ENCODE measurements at regions not wholly inside any gene's neighbourhood (a gene's known extent, or its start where the extent isn't known, plus 50 kb on each side); places are given as distances from the start of the nearest gene placed in this dataset.

GRCh38 chr18:1232867-1233266 is 328.2 kb downstream of the ADCYAP1 start:
- TF ChIP-seq, protein P1, sequence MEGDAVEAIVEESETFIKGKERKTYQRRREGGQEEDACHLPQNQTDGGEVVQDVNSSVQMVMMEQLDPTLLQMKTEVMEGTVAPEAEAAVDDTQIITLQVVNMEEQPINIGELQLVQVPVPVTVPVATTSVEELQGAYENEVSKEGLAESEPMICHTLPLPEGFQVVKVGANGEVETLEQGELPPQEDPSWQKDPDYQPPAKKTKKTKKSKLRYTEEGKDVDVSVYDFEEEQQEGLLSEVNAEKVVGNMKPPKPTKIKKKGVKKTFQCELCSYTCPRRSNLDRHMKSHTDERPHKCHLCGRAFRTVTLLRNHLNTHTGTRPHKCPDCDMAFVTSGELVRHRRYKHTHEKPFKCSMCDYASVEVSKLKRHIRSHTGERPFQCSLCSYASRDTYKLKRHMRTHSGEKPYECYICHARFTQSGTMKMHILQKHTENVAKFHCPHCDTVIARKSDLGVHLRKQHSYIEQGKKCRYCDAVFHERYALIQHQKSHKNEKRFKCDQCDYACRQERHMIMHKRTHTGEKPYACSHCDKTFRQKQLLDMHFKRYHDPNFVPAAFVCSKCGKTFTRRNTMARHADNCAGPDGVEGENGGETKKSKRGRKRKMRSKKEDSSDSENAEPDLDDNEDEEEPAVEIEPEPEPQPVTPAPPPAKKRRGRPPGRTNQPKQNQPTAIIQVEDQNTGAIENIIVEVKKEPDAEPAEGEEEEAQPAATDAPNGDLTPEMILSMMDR (IDR thresholded peaks at IDR 0.05; ENCODE audit: borderline replicate concordance, control extremely low read depth, extremely low read depth, insufficient read depth, missing control alignments), result no peak
- no peak for DNase-seq (ENCODE audit: low spot score)
- in situ Hi-C loops (cut with MboI; ENCODE audit: low sequenced_read_pairs, unreplicated experiment), result no loop called here

- in situ Hi-C loops (cut with MboI; ENCODE audit: low sequenced_read_pairs, unreplicated experiment), result no loop called here
- no peak for DNase-seq (ENCODE audit: low spot score)
Observed at GRCh38 chr18:1240701-1241100, 336.0 kb downstream of the ADCYAP1 start.

DNA sequence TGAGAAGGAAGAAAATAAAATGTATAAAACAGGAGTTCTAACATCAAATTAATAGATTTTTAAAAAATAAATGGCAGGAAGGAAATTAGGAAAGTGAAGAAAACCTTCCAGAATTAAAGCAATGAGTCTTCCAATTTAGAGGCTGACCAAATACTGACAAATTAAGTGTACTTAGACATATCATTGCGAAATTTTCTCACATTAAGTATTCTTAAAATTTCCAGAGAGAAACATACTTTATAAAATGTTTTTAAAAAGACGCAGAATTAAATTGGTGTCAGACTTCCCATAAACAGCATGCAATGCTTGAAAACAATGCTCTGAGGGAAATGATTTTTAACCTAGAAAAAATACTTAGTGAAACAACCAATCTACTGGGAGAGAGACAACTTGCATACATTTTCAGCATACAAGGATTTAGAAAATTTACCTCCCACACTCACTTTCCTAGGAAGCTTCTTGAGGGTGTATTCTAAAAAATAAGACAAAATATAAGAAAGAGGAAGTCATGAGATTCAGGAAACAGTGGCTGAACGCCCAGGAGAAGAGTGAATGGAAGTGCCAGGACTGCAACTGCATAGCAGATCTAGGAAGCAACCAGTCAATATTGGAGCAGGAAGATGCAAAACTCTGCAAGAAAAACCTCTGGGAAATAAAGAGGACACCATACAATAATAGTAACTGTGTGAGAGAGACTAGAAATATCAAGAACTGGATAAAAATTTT is 339.9 kb downstream of the ADCYAP1 start:
- in situ Hi-C loops (cut with MboI; ENCODE audit: low sequenced_read_pairs, unreplicated experiment), result no loop called here
- TF ChIP-seq, protein P1 (IDR thresholded peaks at IDR 0.05; ENCODE audit: borderline replicate concordance, control extremely low read depth, extremely low read depth, insufficient read depth, missing control alignments), result no peak
- no peak for DNase-seq (ENCODE audit: low spot score)

More at GRCh38 chr18:1240701-1241100, 336.0 kb downstream of the ADCYAP1 start:
- TF ChIP-seq, protein P1 (IDR thresholded peaks at IDR 0.05; ENCODE audit: borderline replicate concordance, control extremely low read depth, extremely low read depth, insufficient read depth, missing control alignments), result no peak

- TF ChIP-seq, protein P1 (IDR thresholded peaks at IDR 0.05; ENCODE audit: borderline replicate concordance, control extremely low read depth, extremely low read depth, insufficient read depth, missing control alignments), result no peak
- in situ Hi-C loops (cut with MboI; ENCODE audit: low sequenced_read_pairs, unreplicated experiment), result no loop called here
- DNase-seq (ENCODE audit: low spot score), result no peak
Observed at GRCh38 chr18:1246827-1247226, 342.2 kb downstream of the ADCYAP1 start.

DNA sequence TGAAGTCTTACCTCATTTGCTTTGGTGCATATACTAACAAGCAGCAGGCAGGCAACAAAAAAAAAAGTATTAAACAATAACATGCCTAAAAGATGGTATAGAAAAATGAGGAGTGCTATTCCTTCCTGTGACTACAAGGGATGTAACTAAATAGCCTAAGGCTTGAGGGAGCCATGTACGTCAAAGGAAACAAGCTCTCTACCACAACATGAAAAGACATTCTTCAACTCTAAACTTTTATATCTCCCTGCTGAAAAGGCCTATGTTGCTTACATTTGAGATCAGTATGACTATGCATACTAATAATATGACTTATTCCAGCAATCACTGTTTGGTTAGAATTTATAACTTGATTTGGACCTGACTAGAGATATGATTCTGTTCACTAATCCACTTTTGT is 347.9 kb downstream of the ADCYAP1 start:
- in situ Hi-C loops (cut with MboI; ENCODE audit: low sequenced_read_pairs, unreplicated experiment), result no loop called here
- no peak for DNase-seq (ENCODE audit: low spot score)
- TF ChIP-seq, protein P1 (IDR thresholded peaks at IDR 0.05; ENCODE audit: borderline replicate concordance, control extremely low read depth, extremely low read depth, insufficient read depth, missing control alignments), result no peak

DNA sequence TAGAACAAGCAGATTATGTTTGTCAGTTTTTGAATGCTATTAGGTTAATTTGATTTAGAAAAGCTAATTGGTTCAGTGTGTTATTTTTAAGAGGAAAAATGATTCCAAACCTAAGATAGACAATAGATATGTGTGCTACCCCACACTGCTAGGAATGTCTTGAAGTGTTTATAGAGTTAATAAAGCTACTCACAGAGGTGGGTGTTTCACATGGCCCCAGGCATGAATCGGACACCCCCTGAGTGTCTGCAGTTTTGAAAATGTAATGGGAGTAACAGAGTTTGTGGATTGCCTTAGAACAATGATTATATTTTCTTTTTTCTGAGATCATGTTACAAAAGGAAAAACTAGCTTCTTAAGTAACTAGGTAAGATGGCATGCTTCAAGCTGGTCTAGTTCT is 348.3 kb downstream of the ADCYAP1 start:
- TF ChIP-seq, protein P1 (IDR thresholded peaks at IDR 0.05; ENCODE audit: borderline replicate concordance, control extremely low read depth, extremely low read depth, insufficient read depth, missing control alignments), result no peak
- no peak for DNase-seq (ENCODE audit: low spot score)
- in situ Hi-C loops (cut with MboI; ENCODE audit: low sequenced_read_pairs, unreplicated experiment), result no loop called here
